ENCODE measurements at regions not wholly inside any gene's neighbourhood (a gene's known extent, or its start where the extent isn't known, plus 50 kb on each side); places are given as distances from the start of the nearest gene placed in this dataset.

- H3K27me3 ChIP-seq (ENCODE audit: insufficient read depth, poor library complexity, severe bottlenecking) = no peaks in the 10 kb centered on the region
- H3K4me1 ChIP-seq (ENCODE audit: insufficient read depth, poor library complexity, severe bottlenecking) = no peaks in the 10 kb centered on the region
- TF ChIP-seq CTCF (IDR thresholded peaks at IDR 0.05; ENCODE audit: poor library complexity, severe bottlenecking) = no peak
- no peaks in the 10 kb centered on the region for H3K36me3 ChIP-seq (ENCODE audit: low read depth)
- no peak for ATAC-seq (ENCODE audit: low read depth)
- H3K4me3 ChIP-seq (ENCODE audit: severe bottlenecking) = no peak overlapping the region
- no peak for DNase-seq (ENCODE audit: low spot score)
- no peak overlapping the region for H3K27ac ChIP-seq (ENCODE audit: poor library complexity, severe bottlenecking)
- H3K9me3 ChIP-seq (ENCODE audit: severe bottlenecking) = no peaks in the 10 kb centered on the region
Observed at GRCh38 chr4:110424144-110424543, 51.8 kb upstream of the ENPEP start.

GRCh38 chr4:110418641-110419040, 57.3 kb upstream of the ENPEP start:
- H3K36me3 ChIP-seq (ENCODE audit: low read depth) = no peaks in the 10 kb centered on the region
- no peak for DNase-seq (ENCODE audit: low spot score)
- no peak for ATAC-seq (ENCODE audit: low read depth)
- no peaks in the 10 kb centered on the region for H3K9me3 ChIP-seq (ENCODE audit: severe bottlenecking)
- TF ChIP-seq CTCF (IDR thresholded peaks at IDR 0.05; ENCODE audit: poor library complexity, severe bottlenecking) = no peak
- no peak overlapping the region for H3K27ac ChIP-seq (ENCODE audit: poor library complexity, severe bottlenecking)
- no peaks in the 10 kb centered on the region for H3K27me3 ChIP-seq (ENCODE audit: insufficient read depth, poor library complexity, severe bottlenecking)
- H3K4me3 ChIP-seq (ENCODE audit: severe bottlenecking) = no peak overlapping the region
- no peaks in the 10 kb centered on the region for H3K4me1 ChIP-seq (ENCODE audit: insufficient read depth, poor library complexity, severe bottlenecking)

- ATAC-seq (ENCODE audit: low read depth) (no peak), DNase-seq (ENCODE audit: low spot score) (no peak)
- no peaks in the 10 kb centered on the region for H3K9me3 ChIP-seq (ENCODE audit: severe bottlenecking)
- no peaks in the 10 kb centered on the region for H3K27me3 ChIP-seq (ENCODE audit: insufficient read depth, poor library complexity, severe bottlenecking)
- no peak overlapping the region for H3K27ac ChIP-seq (ENCODE audit: poor library complexity, severe bottlenecking)
- H3K4me3 ChIP-seq (ENCODE audit: severe bottlenecking) = no peak overlapping the region
- H3K4me1 ChIP-seq (ENCODE audit: insufficient read depth, poor library complexity, severe bottlenecking) = no peaks in the 10 kb centered on the region
- H3K36me3 ChIP-seq (ENCODE audit: low read depth) = no peaks in the 10 kb centered on the region
- TF ChIP-seq CTCF (IDR thresholded peaks at IDR 0.05; ENCODE audit: poor library complexity, severe bottlenecking) = no peak
Observed at GRCh38 chr4:110417136-110417535, 58.8 kb upstream of the ENPEP start.

- TF ChIP-seq CTCF (IDR thresholded peaks at IDR 0.05; ENCODE audit: poor library complexity, severe bottlenecking) = no peak
- DNase-seq (ENCODE audit: low spot score) (no peak), ATAC-seq (ENCODE audit: low read depth) (no peak)
- no peak overlapping the region for H3K27ac ChIP-seq (ENCODE audit: poor library complexity, severe bottlenecking)
- no peaks in the 10 kb centered on the region for H3K9me3 ChIP-seq (ENCODE audit: severe bottlenecking)
- H3K4me3 ChIP-seq (ENCODE audit: severe bottlenecking) = no peak overlapping the region
- H3K4me1 ChIP-seq (ENCODE audit: insufficient read depth, poor library complexity, severe bottlenecking) = no peaks in the 10 kb centered on the region
- H3K27me3 ChIP-seq (ENCODE audit: insufficient read depth, poor library complexity, severe bottlenecking) = no peaks in the 10 kb centered on the region
- no peaks in the 10 kb centered on the region for H3K36me3 ChIP-seq (ENCODE audit: low read depth)
Observed at GRCh38 chr4:110415478-110415877, 60.5 kb upstream of the ENPEP start.

- Histone ChIP-seq H3K4me3 (ENCODE audit: severe bottlenecking) (no peak overlapping the region), H3K27me3 (ENCODE audit: insufficient read depth, poor library complexity, severe bottlenecking) (no peaks in the 10 kb centered on the region), H3K9me3 (ENCODE audit: severe bottlenecking) (no peaks in the 10 kb centered on the region), H3K27ac (ENCODE audit: poor library complexity, severe bottlenecking) (no peak overlapping the region), H3K4me1 (ENCODE audit: insufficient read depth, poor library complexity, severe bottlenecking) (no peaks in the 10 kb centered on the region), H3K36me3 (ENCODE audit: low read depth) (no peaks in the 10 kb centered on the region)
- ATAC-seq (ENCODE audit: low read depth) (no peak), DNase-seq (ENCODE audit: low spot score) (no peak)
- no peak for TF ChIP-seq CTCF (IDR thresholded peaks at IDR 0.05; ENCODE audit: poor library complexity, severe bottlenecking)
Observed at GRCh38 chr4:110415041-110415440, 60.9 kb upstream of the ENPEP start.
